ENCODE measurements at regions not wholly inside any gene's neighbourhood (a gene's known extent, or its start where the extent isn't known, plus 50 kb on each side); places are given as distances from the start of the nearest gene placed in this dataset.

- TF ChIP-seq CTCF (optimal IDR thresholded peaks at IDR 0.05 in 1 of 3, IDR thresholded peaks at IDR 0.05 in 1 of 3, conservative IDR thresholded peaks at IDR 0.05 in 1 of 3; ENCODE audit: extremely low read depth in 1 of 3, insufficient read depth in 2 of 3, low read length in 3 of 3) = no peak
- TF ChIP-seq EZH2 (IDR thresholded peaks at IDR 0.05; ENCODE audit: low read length) = no peak
Measured at GRCh38 chr16:25481636-25482035, 210.1 kb upstream of the HS3ST4 start.

All from keratinocyte (primary cell).